Pancreas (tissue), 10 donors: ENCODE measurements at regions not wholly inside any gene's neighbourhood (a gene's known extent, or its start where the extent isn't known, plus 50 kb on each side); places are given as distances from the start of the nearest gene placed in this dataset.

Experiments used
- ATAC-seq, 4 donors: fragments of 200-7000 bp; cut with Tn5 transposase; one replicate each; pipeline versions ENCODE4 v1.8.0 to v1.9.1; 2020; ENCODE audit warnings: mild to moderate bottlenecking in 4 of 4, moderate library complexity in 4 of 4
- DNase-seq, 6 donors: peaks; one replicate each; pipeline ENCODE4 v3.0.0-alpha.2; 2020
- FAIRE-seq: peaks from 2 replicates; lab custom pipeline; 2012; peaks lifted over from hg19 to GRCh38; lab: Jason Lieb, UNC
- H3K27ac ChIP-seq, 4 donors: fragments of 200-600 bp; sonication (generic); 1 replicate in 3 of 4; 2 replicates in 1 of 4; pipeline versions ENCODE4 v1.5.0 to v1.8.0; 2020
- H3K27me3 ChIP-seq, 4 donors: fragments of 200-600 bp; one replicate each; pipeline ENCODE4 v1.8.0; 2021
- H3K36me3 ChIP-seq, 3 donors: fragments of 200-600 bp; sonication (generic) in 1 of 3; one replicate each; pipeline versions ENCODE4 v1.5.0 to v1.8.0; 2020 to 2021
- H3K4me1 ChIP-seq, 3 donors: fragments of 200-600 bp; one replicate each; pipeline ENCODE4 v1.8.0; 2021
- H3K4me3 ChIP-seq, 4 donors: fragments of 200-600 bp; sonication (generic) in 2 of 4; one replicate each; pipeline versions ENCODE4 v1.5.0 to v1.8.0; 2020 to 2021
- H3K9me3 ChIP-seq, 4 donors: fragments of 200-600 bp; one replicate each; pipeline ENCODE4 v1.8.0; 2021
- WGBS, 2 donors: extraction: QIAGEN DNeasy Blood & Tissue Kit; methylation state at CpG; one replicate each; pipeline ENCODE4 v1.1.7; 2013; 5-methylcytosine and 5-hydroxymethylcytosine counted together
- intact Hi-C, 3 donors: fragments of 100-400 bp; cut with DNase I; formaldehyde crosslinking; loops; one replicate each; pipeline versions ENCODE4 v1.11.1 to v1.14.2; 2022
- TF ChIP-seq, protein P1 (sequence below), 4 donors: fragments of 200-600 bp; sonication (generic) in 3 of 4; IDR thresholded peaks; one replicate each; pipeline versions ENCODE4 v1.5.0 to v1.8.0; 2021; ENCODE audit warnings: antibody characterized with exemption in 4 of 4
- donor health status: healthy with polysubstance abuse.
- donor health status: DM: no; HTN: no; CAD: no; lungs with moderate emphysema.
- donor health status: DM: no; HTN: no; CAD: no.
- donor health status: control.
- donor health status: control.
- donor health status: Bipolar disorder and iron deficiency.
- donor health status: DM: yes; HTN: yes; CAD: no.
- donor health status: DM: no; HTN: no; CAD: no.
- donor health status: DM: no; HTN: no; CAD: no.
- donor health status: DM: yes; HTN: yes; CAD: no.

DNA sequence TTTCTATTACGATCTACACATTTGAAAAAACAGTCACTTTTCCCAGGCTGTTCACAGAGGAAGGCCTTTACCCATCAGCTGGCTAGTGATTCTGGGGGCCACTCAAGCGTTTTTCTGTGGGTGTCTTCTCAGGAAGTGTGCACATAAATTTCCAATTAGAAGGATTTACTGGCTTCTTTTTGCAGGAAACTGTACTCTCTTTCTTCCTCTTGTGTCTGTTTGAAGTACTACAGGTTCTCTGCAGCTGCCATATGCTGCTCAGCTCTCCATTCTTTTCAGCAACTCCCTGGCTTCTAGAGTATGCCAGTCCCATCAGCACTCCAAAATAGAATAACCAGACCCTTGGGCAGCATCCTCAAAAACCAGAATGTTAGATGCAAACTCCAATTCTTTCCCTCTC lies 110.4 kb upstream of the NAV3 start:
- H3K27ac ChIP-seq = no peak overlapping the region
- ATAC-seq = no peak
- TF ChIP-seq, protein P1, sequence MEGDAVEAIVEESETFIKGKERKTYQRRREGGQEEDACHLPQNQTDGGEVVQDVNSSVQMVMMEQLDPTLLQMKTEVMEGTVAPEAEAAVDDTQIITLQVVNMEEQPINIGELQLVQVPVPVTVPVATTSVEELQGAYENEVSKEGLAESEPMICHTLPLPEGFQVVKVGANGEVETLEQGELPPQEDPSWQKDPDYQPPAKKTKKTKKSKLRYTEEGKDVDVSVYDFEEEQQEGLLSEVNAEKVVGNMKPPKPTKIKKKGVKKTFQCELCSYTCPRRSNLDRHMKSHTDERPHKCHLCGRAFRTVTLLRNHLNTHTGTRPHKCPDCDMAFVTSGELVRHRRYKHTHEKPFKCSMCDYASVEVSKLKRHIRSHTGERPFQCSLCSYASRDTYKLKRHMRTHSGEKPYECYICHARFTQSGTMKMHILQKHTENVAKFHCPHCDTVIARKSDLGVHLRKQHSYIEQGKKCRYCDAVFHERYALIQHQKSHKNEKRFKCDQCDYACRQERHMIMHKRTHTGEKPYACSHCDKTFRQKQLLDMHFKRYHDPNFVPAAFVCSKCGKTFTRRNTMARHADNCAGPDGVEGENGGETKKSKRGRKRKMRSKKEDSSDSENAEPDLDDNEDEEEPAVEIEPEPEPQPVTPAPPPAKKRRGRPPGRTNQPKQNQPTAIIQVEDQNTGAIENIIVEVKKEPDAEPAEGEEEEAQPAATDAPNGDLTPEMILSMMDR (IDR thresholded peaks at IDR 0.05) = no peak
- FAIRE-seq = no peak
- no peaks in the 10 kb centered on the region for H3K27me3 ChIP-seq
- no peak overlapping the region for H3K4me3 ChIP-seq
- no peaks in the 10 kb centered on the region for H3K4me1 ChIP-seq
- no peaks in the 10 kb centered on the region for H3K36me3 ChIP-seq
- DNase-seq = no peak
- 34 to 57% methylated on average over 2 of the region's 2 CpGs for WGBS, 2 donors
- no peaks in the 10 kb centered on the region for H3K9me3 ChIP-seq
- intact Hi-C loops = loop anchor here (5.0 to 10.0 kb wide), 3 partner anchors 202 to 207 kb away; no protein-coding TSS in a partner anchor

DNA sequence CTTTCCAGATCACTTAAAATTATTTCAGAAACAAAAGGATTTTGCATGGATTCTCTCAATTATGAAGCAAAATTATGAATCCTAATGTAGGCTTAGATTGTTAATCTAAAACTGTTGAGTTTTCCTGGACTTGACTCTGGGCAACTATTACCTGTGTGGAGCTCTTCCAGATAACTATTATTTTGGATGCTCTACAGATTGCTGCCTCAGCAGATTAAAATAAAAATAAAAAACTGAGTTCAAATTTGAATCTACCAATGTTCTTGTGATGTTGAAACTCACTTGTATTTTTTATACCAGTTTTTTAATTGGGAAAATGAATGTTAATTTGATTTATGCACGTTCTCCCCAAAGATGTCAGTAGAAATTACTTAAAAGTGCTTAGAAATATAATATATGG lies 120.5 kb upstream of the NAV3 start:
- Histone ChIP-seq H3K27me3 (no peaks in the 10 kb centered on the region), H3K27ac (no peak overlapping the region), H3K9me3 (no peaks in the 10 kb centered on the region), H3K4me1 (no peaks in the 10 kb centered on the region), H3K36me3 (no peaks in the 10 kb centered on the region), H3K4me3 (no peak overlapping the region)
- DNase-seq (no peak), ATAC-seq (no peak), FAIRE-seq (no peak)
- intact Hi-C loops = no loop called here
- TF ChIP-seq, protein P1 (IDR thresholded peaks at IDR 0.05) = no peak
- WGBS, 2 donors = 46 to 56% methylated on average over 1 of the region's 1 CpG

DNA sequence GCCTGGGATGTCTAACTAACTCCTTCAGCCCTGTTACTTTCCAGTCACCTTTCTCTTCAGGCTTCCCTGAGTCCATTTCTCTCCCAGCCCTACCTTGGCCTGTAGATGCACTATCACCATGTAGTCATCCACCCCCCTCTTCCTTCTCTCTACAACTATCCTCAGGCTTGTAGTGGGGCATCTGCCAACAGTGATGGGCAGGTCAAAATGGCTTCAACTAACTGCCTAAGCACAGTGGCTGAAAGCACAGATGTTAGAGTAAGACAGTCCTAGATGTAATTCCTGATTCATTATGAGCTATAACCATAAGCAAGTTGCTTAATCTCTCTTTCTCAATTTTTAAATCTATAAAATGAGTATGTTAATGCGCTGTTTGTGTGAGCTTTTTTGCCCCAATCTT lies 133.6 kb upstream of the NAV3 start:
- H3K27me3 ChIP-seq = no peaks in the 10 kb centered on the region
- H3K4me1 ChIP-seq = no peaks in the 10 kb centered on the region
- 100% methylated on average over 1 of the region's 1 CpG for WGBS, 2 donors
- no peak overlapping the region for H3K4me3 ChIP-seq
- no peak overlapping the region for H3K27ac ChIP-seq
- H3K9me3 ChIP-seq = no peaks in the 10 kb centered on the region
- TF ChIP-seq, protein P1 (IDR thresholded peaks at IDR 0.05) = no peak
- intact Hi-C loops = no loop called here
- FAIRE-seq (no peak), DNase-seq (no peak), ATAC-seq (no peak)
- no peaks in the 10 kb centered on the region for H3K36me3 ChIP-seq

DNA sequence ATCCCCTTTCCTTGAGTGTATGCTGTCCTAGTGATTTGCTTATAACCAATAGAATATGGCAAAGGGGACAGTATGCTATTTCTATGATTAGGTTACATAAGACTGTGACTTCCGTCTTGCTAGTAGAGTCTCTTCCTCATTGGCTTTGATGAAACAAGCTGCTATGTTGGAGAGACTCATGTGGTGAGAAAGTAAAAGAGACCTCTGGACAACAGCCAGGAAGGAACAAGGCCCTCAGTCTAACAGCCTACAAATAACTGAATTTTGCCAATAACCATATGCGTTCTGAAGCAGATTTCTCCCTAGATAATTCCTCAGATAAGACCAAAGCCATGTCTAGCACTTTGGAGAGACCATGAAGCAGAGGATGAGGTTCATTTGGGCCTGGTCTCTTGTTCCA lies 134.5 kb upstream of the NAV3 start:
- DNase-seq = no peak
- no peaks in the 10 kb centered on the region for H3K9me3 ChIP-seq
- no peak for ATAC-seq
- TF ChIP-seq, protein P1 (IDR thresholded peaks at IDR 0.05) = no peak
- H3K4me3 ChIP-seq = no peak overlapping the region
- H3K27me3 ChIP-seq = no peaks in the 10 kb centered on the region
- WGBS, 2 donors = 62 to 63% methylated on average over 2 of the region's 2 CpGs
- intact Hi-C loops = no loop called here
- H3K27ac ChIP-seq = no peak overlapping the region
- H3K4me1 ChIP-seq = no peaks in the 10 kb centered on the region
- no peak for FAIRE-seq
- no peaks in the 10 kb centered on the region for H3K36me3 ChIP-seq

DNA sequence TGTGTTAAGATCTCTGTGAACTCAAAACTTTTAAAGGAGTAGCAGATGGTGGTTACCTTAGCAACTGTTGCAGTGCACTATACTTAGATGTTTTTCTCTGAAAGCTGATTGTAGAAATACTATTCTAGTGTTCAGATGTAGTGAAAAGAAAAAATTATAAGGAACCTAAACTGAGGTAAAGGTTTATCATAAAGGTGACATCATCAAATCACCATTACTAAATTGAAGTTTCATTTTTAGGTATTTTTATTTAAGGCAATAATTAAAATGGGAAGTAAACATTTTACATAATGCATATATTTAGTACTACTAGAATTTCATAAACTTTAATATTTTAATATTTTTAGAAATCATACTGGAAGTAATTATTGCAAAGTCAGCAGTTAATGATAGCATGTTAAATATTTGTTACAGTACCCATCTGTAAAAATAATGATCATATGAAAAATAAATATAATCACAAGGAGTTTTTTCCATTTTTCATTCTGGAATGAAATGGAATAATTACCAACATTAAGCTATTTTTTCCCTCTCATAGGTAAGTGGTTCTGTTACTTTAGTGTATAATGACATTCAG lies 141.1 kb upstream of the NAV3 start:
- DNase-seq (no peak), FAIRE-seq (peak; percentile 47), ATAC-seq (no peak)
- intact Hi-C loops = loop anchor here in 1 of 3 donors (10.0 kb wide), 1 partner anchor 535 kb away; no protein-coding TSS in a partner anchor
- Histone ChIP-seq H3K9me3 (no peaks in the 10 kb centered on the region), H3K4me3 (no peak overlapping the region), H3K27ac (no peak overlapping the region), H3K36me3 (no peaks in the 10 kb centered on the region), H3K27me3 (no peaks in the 10 kb centered on the region), H3K4me1 (no peaks in the 10 kb centered on the region)
- TF ChIP-seq, protein P1 (IDR thresholded peaks at IDR 0.05) = no peak
